WTC11 (cell line): ENCODE measurements at regions not wholly inside any gene's neighbourhood (a gene's known extent, or its start where the extent isn't known, plus 50 kb on each side); places are given as distances from the start of the nearest gene placed in this dataset.

Source experiments
- CBFB ChIP-seq: sonication (generic); formaldehyde crosslinking; IDR thresholded peaks from 2 replicates; pipeline ENCODE4 v1.8.1; 2022; ENCODE audit warnings: mild to moderate bottlenecking, low read depth, missing genetic modification reagents
- GTF2I ChIP-seq: fragments of 250-450 bp; sonication (Bioruptor Pico); conservative IDR thresholded peaks from 2 replicates; pipeline ENCODE4 v1.4.0; 2021; ENCODE audit warnings: mild to moderate bottlenecking
- OVOL2 ChIP-seq: fragments of 250-450 bp; sonication (Bioruptor Pico); IDR thresholded peaks from 2 replicates; pipeline ENCODE4 v1.9.0; 2021; ENCODE audit warnings: mild to moderate bottlenecking, borderline replicate concordance
- TCF7 ChIP-seq: sonication (generic); formaldehyde crosslinking; IDR thresholded peaks from 2 replicates; pipeline ENCODE4 v1.8.0; 2022; ENCODE audit warnings: mild to moderate bottlenecking, low read depth, missing genetic modification reagents, moderate library complexity
- TF ChIP-seq, protein P1 (sequence below): sonication (generic); formaldehyde crosslinking; IDR thresholded peaks from 2 replicates; pipeline ENCODE4 v1.8.1; 2023; ENCODE audit warnings: mild to moderate bottlenecking, moderate library complexity, missing genetic modification reagents
- TF ChIP-seq, protein P2 (sequence below): fragments of 250-450 bp; sonication (Bioruptor Pico); IDR thresholded peaks from 2 replicates; pipeline ENCODE4 v1.9.0; 2021; ENCODE audit warnings: mild to moderate bottlenecking
- TF ChIP-seq, protein P3 (sequence below): sonication (generic); formaldehyde crosslinking; IDR thresholded peaks from 2 replicates; pipeline ENCODE4 v1.8.0; 2022; ENCODE audit warnings: mild to moderate bottlenecking, missing genetic modification reagents
- TF ChIP-seq, protein P4 (sequence below): fragments of 250-450 bp; sonication (Bioruptor Pico); IDR thresholded peaks from 2 replicates; pipeline ENCODE4 v1.9.0; 2021; ENCODE audit warnings: mild to moderate bottlenecking
- TF ChIP-seq, protein P5 (sequence below): sonication (generic); formaldehyde crosslinking; conservative IDR thresholded peaks from 2 replicates; pipeline ENCODE4 v1.8.1; 2023; ENCODE audit warnings: mild to moderate bottlenecking, low read depth, missing genetic modification reagents, moderate library complexity

DNA sequence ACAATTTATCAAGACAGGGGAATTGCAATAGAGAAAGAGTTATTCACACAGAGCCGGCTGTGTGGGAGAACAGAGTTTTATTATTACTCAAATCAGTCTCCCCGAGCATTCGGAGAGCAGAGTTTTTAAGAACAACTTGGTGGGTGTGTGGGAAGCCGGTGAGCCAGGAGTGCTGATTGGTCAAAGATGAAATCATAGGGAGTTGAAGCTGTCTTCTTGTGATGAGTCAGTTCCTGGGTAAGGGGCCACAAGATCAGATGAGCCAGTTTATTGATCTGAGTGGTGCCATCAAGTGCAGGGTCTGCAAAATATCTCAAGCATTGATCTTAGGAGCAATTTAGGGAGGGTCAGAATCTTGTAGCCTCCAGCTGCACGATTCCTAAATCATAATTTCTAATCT, 50.0 kb upstream of the ECI2 start (continued):
- TF ChIP-seq, protein P1, sequence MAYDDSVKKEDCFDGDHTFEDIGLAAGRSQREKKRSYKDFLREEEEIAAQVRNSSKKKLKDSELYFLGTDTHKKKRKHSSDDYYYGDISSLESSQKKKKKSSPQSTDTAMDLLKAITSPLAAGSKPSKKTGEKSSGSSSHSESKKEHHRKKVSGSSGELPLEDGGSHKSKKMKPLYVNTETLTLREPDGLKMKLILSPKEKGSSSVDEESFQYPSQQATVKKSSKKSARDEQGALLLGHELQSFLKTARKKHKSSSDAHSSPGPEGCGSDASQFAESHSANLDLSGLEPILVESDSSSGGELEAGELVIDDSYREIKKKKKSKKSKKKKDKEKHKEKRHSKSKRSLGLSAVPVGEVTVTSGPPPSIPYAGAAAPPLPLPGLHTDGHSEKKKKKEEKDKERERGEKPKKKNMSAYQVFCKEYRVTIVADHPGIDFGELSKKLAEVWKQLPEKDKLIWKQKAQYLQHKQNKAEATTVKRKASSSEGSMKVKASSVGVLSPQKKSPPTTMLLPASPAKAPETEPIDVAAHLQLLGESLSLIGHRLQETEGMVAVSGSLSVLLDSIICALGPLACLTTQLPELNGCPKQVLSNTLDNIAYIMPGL (CRISPR knock-in tag), result no peak
- no peak for TF ChIP-seq GTF2I (CRISPR knock-in tag)
- no peak for TF ChIP-seq CBFB (CRISPR knock-in tag)
- TF ChIP-seq, protein P2, sequence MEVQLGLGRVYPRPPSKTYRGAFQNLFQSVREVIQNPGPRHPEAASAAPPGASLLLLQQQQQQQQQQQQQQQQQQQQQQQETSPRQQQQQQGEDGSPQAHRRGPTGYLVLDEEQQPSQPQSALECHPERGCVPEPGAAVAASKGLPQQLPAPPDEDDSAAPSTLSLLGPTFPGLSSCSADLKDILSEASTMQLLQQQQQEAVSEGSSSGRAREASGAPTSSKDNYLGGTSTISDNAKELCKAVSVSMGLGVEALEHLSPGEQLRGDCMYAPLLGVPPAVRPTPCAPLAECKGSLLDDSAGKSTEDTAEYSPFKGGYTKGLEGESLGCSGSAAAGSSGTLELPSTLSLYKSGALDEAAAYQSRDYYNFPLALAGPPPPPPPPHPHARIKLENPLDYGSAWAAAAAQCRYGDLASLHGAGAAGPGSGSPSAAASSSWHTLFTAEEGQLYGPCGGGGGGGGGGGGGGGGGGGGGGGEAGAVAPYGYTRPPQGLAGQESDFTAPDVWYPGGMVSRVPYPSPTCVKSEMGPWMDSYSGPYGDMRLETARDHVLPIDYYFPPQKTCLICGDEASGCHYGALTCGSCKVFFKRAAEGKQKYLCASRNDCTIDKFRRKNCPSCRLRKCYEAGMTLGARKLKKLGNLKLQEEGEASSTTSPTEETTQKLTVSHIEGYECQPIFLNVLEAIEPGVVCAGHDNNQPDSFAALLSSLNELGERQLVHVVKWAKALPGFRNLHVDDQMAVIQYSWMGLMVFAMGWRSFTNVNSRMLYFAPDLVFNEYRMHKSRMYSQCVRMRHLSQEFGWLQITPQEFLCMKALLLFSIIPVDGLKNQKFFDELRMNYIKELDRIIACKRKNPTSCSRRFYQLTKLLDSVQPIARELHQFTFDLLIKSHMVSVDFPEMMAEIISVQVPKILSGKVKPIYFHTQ (CRISPR knock-in tag), result no peak
- TF ChIP-seq TCF7 (CRISPR knock-in tag), result no peak
- TF ChIP-seq, protein P3, sequence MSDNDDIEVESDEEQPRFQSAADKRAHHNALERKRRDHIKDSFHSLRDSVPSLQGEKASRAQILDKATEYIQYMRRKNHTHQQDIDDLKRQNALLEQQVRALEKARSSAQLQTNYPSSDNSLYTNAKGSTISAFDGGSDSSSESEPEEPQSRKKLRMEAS (CRISPR knock-in tag), result no peak
- TF ChIP-seq, protein P4, sequence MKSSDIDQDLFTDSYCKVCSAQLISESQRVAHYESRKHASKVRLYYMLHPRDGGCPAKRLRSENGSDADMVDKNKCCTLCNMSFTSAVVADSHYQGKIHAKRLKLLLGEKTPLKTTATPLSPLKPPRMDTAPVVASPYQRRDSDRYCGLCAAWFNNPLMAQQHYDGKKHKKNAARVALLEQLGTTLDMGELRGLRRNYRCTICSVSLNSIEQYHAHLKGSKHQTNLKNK (CRISPR knock-in tag), result no peak
- TF ChIP-seq, protein P5, sequence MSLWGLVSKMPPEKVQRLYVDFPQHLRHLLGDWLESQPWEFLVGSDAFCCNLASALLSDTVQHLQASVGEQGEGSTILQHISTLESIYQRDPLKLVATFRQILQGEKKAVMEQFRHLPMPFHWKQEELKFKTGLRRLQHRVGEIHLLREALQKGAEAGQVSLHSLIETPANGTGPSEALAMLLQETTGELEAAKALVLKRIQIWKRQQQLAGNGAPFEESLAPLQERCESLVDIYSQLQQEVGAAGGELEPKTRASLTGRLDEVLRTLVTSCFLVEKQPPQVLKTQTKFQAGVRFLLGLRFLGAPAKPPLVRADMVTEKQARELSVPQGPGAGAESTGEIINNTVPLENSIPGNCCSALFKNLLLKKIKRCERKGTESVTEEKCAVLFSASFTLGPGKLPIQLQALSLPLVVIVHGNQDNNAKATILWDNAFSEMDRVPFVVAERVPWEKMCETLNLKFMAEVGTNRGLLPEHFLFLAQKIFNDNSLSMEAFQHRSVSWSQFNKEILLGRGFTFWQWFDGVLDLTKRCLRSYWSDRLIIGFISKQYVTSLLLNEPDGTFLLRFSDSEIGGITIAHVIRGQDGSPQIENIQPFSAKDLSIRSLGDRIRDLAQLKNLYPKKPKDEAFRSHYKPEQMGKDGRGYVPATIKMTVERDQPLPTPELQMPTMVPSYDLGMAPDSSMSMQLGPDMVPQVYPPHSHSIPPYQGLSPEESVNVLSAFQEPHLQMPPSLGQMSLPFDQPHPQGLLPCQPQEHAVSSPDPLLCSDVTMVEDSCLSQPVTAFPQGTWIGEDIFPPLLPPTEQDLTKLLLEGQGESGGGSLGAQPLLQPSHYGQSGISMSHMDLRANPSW, result no peak
- TF ChIP-seq OVOL2 (CRISPR knock-in tag), result no peak
